PC-3 (cell line): ENCODE measurements at regions not wholly inside any gene's neighbourhood (a gene's known extent, or its start where the extent isn't known, plus 50 kb on each side); places are given as distances from the start of the nearest gene placed in this dataset.

ENCODE experiments used
- CTCF ChIP-seq: fragments of 300-600 bp; sonication (generic); conservative IDR thresholded peaks from 2 replicates; pipeline ENCODE4 v1.5.1; 2017; ENCODE audit warnings: antibody characterized with exemption, low read depth, mild to moderate bottlenecking, low read length
- EZH2 ChIP-seq: fragments of 300-600 bp; sonication (generic); IDR thresholded peaks from one replicate; pipeline ENCODE4 v1.6.1; 2017; ENCODE audit warnings: antibody characterized with exemption, mild to moderate bottlenecking, low read length; ENCODE audit not compliant: unreplicated experiment

GRCh38 chr1:229092377-229093237, 178.3 kb upstream of the RAB4A start:
- TF ChIP-seq EZH2 (no peak), CTCF (no peak)
